GM21526 (cell line): ENCODE measurements at regions not wholly inside any gene's neighbourhood (a gene's known extent, or its start where the extent isn't known, plus 50 kb on each side); places are given as distances from the start of the nearest gene placed in this dataset.

ENCODE experiments used
- ATAC-seq: cut with Tn5 transposase; IDR thresholded peaks from one replicate; pipeline ENCODE4 v1.9.1; 2021; ENCODE audit warnings: moderate library complexity; ENCODE audit not compliant: unreplicated experiment, low FRiP score

DNA sequence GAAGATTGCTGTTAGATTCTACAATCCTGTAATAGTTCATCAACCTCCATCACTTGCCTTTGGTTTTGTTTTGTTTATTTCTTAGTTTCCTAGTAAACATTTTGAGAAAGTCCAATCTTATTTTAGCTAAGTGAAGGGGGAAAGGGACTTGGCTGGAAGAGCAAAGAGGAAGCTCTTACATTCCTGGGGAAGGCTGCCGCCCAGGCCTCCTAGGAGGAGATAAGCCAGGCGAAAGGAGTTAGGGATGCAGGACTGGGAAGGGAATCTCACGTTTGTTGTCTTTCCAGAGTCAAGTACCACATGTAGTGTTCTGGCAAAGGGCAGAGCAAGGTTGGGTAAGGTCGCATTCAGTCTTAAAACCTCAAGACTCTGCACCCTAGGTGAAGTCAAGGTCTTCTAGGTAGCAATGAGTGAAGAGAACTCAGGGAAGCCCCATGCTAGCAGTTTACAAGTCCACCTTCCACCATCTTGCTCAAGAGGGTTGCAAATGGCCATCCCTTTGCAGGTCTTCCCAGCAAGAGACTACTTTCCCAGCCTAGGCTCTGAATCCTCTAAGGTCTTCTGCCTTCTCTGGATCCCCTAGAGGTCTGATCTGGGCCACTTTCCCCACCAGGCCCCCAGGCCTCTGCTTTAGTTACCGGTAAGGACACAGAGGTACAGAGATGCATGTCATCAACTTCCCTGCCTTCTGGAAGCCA, 320.7 kb downstream of the CYP26B1 start:
- ATAC-seq = no peak

DNA sequence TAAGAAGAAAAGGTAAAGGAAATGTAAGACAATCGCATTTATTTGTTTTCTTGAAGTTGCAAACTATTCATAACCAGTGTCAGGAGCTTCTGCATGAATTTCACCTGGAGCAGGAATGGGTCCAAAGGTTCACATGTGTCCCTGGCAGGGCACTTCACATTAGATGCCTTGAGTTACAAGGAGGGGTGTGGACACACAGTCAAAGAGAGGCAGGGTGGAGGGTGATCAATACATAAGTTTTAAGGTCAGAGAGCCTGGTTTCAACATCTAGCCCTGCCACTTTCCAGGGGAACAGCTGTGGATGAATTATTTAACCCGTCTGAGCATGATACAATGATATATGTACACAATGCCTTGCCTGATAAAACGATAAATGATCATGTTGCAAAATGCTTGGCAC, 321.4 kb downstream of the CYP26B1 start:
- ATAC-seq = no peak

DNA sequence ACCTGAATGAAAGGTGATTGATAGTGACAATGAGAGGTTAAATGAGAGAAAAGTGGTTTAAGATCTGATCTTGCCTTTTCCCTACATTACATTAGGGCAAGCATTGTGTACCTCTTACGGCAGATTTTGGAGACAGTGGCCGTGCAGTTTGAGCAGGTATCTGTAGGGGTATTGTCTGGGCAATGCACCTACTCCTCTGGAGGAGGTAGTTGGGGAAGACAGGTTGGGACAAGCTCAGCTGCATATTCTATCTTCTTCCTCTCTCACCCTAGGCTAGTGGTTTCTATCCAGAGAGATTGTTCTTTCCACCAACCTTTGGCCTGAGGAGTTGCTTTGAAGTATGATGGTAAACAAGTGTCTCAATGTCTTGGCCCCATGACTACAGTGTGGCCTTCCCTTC, 323.2 kb downstream of the CYP26B1 start:
- ATAC-seq = no peak

DNA sequence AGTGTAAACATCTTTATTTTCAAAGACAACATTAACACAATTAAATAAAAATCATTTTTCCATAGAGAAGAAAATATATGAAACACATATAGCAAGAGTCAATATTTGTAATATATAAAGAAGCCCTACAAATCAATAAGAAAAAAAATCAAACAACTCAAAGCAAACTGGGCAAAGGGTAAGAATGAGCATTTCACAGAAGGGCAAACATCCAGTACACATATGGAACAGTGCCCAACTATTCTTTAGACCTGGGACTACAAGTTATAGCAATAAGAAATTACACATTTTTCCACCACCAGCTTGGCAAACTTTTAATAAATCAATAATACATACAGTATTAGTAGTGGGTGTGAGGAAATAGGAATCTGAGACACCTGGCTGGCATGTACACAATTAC, 324.1 kb downstream of the CYP26B1 start:
- ATAC-seq = no peak

DNA sequence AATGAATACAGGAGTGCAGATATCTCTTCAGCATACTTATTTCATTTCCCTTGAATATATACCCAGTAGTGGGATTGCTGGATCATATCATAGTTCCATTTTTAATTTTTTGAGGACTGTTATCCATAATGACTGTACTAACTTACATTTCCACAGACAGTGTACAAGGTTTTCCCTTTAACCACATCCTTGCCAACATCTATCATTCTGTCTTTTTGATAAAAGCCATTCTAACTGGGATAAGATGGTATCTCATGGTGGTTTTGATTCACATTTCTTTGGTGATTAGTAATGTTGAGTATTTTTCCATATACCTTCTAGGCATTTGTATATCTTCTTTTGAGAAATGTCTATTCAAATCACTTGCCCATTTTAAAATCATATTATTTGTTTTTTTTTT, 325.2 kb downstream of the CYP26B1 start:
- no peak for ATAC-seq

DNA sequence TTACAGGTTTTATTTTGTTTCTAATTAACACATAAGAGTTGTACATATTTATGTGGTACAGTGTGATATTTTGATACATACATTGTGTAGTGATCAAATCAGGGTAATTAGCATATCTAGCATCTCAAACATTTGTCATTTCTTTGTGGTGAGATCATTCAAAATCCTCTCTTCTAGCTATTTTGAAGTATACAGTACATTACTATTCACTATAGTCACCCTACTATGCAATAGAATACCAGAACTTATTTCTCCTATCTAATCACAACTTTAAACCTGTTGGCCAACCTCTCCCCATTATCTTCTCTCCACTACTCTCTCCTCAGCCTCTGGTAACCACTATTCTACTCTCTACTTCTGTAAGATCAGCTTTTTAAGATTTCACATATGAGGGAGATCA, 325.8 kb downstream of the CYP26B1 start:
- ATAC-seq = no peak

DNA sequence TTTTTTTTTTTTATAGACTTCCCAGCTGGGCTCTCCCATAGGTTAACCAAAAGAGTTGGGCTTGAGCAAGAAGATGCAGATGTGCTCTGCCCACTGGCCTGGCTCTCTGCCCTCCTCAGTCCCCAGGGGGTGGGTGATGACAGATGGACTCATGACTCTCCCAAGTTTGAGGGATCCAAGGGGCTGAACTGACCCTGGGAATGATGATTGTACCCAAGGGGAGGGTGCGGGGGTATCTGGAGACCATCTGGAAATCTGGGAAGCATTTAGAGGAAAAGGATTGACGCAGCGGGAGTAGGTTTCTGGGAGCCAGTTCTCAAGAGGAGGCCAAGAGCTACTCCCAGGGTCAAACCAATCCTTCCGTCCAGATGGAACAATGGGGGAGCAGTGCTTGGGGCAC, 330.8 kb downstream of the CYP26B1 start:
- ATAC-seq = no peak

DNA sequence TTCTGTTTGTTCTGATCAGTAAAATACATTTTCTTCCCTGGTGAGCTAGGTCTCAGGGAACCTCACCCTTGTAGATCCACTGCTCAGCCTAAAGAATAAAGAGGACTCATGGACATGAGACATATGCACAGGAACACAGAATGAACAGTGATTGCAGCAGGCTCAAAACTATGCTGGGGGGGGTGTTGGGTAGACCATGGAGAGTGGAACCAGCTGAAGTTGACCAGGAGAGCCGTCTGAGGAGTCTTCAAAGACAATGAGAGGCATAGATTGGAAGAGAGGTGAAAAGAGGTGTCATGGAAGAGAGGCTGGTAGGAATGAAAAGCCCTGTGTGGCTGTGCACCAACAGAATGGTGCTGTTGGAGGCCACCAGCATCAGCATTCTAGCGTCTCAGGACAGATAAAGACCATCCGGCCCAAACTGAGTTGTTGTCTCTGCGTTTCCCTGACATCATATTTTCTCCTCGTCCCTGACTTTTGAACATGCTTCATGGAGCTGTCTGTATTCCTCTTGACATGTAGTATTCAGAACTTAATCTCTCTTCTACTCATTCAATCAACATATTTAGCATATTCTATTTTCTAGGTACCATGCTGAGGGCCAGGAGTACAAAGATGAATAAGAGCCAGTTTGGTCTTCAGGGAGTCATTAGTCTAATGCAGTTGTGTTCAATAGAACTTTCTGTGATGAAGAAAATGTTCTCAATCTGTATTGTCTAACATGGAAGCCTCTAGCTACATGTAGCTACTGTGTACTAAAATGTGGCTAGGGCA, 331.8 kb downstream of the CYP26B1 start:
- ATAC-seq = no peak

DNA sequence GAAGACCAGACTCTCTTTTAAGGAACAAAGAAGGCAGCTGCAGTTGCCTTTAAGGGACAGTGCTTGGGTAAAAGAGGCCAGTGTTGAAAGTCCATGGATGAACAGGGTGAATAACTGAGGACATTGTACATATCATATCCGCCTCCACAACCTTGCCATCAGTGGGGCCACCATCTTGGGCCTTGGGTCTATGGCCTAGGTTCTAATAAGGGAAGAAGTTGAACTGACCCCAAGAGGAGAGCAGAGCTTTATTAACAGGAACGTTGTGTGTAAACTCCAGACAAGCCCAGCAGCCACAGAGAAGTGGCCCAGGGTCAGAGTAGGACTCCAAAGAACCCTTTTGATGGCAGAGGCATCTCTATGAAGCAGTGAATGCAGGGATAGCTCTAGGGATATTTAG, 332.8 kb downstream of the CYP26B1 start:
- ATAC-seq = no peak

DNA sequence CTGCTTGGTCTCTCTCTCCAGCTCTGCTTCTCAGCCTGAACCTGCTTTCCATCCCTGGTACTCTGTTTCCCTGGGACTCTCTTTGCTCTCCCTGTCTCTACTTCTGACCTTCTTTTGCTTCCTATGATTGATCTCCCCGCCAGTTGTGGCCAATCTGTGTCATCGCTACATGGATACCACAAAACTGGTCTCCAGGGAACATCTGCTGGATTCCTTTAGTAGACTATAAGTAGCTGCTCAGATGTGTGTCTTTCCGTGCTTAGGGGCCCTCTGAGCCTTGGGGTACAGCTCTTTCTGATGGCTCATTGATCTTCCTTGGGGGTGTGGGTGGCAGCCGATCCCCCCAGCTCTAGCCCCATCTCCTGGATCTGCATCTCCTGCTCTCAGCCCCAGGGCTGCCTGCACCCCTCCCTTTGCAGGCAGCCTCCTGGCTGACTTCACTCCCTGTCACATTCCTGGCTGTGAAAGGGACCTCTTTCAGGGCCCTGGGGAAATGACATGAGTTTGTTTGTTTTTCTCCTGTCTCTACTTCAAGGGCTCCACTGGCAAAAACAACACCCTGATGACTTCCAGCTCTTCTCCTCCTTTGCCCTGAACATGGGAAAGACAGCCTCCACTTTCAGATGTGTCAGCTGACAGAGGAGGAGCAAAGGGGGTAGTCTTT, 333.7 kb downstream of the CYP26B1 start:
- ATAC-seq = no peak

DNA sequence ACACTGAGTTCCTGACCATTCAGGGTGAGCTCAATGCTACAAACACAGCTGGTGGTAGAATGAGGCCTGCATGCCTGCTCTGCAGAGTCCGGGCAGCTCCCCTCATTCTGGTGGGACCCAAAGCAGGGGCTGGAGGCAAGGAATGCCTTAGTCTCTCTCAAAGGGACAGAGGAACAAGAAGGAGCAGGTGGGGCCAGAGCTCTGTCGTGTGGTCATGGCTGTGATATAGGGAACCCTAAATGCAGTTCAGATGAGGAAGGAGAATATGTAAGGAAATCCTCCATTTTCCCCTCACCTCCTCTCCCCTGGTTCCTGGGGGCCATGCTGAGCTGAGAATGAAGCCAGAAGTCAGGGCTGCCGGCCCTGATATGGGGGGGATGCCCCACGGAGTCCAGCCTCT, 334.3 kb downstream of the CYP26B1 start:
- no peak for ATAC-seq

DNA sequence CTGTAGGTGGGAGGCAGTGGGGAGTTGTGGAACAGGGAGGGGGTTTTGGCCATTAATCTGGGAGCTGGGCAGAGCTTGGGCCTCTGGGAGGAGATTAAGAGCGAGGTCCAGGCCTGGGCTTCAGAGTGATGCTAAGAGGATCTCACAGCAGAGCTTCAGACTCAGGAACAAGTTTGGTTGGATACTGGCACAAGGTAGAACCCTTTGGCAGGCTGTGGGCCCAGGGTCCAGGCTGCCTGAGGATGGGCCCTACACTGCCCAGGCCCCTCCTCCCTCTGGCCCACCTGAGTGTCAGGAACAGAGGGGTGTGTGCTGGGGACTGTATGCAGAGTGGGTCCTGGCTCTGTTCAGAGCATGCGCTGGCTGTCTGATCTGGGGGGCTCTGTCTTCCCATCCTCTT, 334.9 kb downstream of the CYP26B1 start:
- ATAC-seq = no peak

DNA sequence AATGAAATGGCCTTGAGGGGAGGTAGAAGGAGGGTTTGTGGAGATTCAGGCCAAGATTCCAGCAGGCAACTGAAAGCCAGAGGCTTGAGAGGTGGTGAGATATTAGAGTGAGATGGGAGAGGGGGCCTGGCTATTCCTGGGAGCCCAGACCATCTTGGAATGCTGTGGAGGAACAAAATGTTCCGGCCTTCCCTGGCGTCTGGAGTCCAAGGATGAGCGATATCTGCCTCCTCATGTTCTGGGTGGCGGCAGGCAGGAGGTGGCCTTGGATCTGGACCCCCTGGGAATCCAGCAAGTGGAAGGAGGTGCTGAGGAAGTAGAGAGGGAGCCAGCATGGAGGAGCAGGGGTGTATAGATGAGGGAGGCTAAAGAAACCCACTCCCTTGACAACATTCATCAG, 335.9 kb downstream of the CYP26B1 start:
- ATAC-seq = no peak

DNA sequence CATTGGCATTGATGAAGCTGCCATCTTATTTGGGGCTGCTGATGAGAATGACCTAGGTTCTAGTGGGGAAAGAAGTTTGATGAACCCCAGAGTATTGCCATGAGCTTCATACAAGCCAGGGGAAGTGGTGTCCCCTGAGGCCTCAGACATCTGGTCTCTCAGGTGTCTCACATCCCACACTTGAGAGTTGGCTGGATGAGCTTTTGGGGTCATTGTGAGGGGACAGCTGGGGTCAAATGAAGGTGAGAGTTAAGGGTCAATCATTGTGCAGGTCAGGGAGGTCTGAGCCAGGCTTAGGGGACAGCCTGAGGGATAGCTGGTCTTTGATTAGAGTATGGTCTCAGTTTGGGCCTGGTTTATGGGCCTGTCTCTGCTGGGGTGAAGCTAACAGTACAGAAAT, 336.5 kb downstream of the CYP26B1 start:
- no peak for ATAC-seq

DNA sequence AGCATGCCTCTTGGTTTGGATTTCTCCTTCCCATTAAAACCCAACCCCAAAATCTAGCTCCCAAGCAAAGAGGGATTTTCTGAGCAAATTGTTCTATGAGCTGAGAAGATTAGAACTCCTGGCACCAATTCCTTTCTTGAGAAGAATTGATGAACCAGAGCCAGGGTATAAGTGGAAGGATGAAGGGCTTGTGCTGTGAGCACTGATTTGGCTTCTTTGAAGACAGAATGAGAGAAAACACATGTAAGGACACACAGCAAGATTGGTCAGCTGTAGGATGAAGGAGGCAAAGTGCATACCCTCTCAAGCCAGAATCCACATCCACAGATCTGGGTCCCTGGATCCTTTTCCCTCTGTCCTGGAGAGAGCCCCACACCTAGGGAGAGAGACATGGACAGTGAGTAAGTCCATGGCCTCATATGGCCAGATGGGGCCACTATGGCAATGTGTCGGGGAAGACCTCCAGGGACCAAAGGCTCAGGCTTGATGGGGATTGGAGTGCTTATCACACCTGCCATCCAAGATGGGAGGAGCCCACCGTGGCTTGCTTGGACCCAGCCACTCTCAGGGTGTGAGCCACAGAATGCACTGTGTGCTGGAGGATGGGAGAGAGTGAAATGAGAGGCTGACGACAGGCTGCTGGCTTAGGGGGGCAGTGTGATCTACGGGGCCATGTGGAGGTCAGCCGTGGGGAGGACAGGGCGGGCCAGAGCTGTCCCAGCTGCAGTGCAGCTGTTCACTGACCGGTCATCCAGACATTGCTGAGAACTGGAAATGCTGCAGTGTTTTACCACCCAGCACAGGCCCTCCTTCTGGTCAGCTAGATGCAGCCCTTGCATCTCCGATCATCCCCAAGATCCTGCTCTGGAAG, 339.8 kb downstream of the CYP26B1 start:
- ATAC-seq = no peak

DNA sequence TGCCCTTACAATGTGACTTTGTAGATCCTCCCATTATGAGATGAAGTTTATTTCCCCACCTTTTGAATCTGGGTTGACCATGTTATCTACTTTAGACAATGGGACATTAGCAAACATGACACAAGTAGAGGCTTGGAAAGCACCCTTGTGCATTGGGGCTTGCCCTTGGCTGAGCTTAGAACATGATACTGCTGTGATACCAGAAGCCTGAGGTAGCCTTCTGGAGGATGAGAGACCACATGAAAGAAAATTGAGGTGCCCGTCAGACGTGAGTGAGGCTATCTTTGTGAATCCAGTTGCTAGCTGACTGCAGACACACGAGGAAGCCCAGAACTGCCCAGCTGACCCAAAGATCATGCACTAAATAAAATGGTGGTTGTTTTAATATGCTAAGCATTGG, 341.2 kb downstream of the CYP26B1 start:
- ATAC-seq = no peak

DNA sequence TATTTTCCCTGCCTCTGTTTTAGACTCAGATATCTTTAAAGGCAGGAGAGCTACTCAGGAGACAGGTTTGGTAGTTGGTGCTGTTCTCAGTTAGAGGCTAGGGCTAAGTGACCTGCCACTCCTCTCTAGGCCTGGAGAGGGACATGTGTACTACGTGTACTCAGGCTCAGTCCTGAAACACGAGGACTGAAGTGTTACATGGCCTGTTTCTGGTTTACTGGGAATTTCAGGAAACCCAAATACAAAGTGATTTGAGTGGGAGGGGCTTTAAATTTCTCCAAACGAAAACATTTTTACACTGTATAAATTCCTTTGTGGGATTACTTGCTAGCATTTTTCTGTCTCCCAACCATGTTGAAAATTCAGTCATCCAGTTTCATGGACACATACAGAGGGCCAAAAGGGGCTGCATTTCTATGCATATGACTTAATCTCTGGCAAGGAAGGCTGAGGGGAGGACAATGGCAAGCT, 343.3 kb downstream of the CYP26B1 start:
- no peak for ATAC-seq

DNA sequence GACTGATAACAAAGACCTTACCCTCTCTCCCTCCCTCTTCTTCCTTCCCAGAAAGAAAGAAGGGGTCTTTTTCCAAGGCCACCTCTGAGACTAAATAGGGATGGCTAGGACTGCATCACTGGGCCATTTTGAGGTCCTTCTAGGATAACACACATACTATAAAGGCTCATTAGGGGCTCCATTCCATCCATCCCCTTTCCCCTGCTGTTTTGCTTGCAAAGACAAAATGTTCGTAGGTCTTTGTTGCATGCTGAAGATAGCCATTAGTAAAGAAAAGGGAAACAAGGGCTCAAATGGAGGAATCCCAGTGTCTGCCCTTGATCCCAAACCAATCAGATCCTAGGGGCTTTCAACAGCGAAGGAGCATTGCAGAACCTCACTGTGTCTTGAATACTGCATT, 344.3 kb downstream of the CYP26B1 start:
- ATAC-seq = no peak

DNA sequence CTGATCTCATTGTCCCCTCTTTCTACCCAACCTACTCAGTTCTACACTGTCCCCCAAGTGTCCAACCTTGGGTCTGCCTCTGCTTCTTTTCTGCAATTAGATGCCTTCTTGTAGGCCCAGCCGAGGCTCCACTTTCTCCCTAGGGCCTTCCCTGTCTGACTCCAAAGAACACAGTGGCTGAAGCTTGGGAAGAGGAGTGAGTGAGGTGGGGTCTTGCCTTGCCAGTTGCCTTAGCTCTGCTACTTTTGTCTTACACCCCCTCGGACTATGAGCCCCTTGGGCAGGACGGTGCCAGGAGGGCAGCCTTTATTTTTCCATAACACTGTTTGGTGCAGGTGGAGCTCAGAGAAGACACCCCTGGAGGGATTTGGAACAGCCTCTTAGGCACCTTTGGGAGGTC, 345.1 kb downstream of the CYP26B1 start:
- ATAC-seq = no peak

DNA sequence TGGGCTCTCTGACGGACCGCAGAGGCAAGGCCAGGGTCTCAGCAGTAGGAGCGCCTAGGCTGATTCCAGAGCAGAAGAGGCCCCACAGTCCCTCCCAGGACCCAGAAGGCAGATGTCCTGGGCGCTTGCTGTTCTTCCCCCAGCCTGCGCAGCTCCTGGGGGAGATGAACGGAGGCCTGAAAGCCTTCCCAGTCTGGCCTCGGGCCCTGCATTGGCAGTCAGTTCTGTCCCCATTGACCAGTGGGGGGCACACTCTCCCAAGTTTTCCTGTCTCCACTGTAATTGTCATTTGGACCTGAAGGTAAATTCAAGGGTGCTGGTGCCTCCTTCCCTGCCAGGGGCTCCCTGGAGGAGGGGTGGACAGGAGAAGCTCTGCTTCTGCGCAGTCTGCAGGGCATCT, 345.7 kb downstream of the CYP26B1 start:
- no peak for ATAC-seq

DNA sequence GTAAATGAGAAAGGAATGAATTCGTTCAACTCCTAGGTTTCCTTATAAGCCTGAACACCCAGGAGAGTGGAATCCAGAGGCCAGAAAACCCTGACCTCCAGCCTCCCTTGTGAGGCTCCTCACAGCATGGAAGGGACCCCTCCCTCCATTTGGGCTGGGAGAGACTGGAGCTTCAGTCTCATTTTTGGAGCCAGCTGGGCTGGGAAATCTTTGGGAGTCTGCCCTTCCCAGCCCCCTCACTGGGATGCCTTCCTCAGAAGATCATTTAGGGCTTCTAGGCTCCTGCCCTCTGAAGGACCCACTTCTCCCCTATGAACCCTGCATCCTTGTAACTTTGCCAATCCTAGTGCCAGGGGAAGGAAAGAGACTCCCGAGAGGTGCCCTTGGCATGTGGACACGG, 346.1 kb downstream of the CYP26B1 start:
- ATAC-seq = no peak
